ENCODE measurements at regions not wholly inside any gene's neighbourhood (a gene's known extent, or its start where the extent isn't known, plus 50 kb on each side); places are given as distances from the start of the nearest gene placed in this dataset.

- Histone ChIP-seq H3K27ac (no peak overlapping the region), H3K4me1 (ENCODE audit: insufficient read depth) (no peaks in the 10 kb centered on the region), H3K4me2 (ENCODE audit: unreplicated experiment) (no peak overlapping the region), H3K36me3 (ENCODE audit: low read depth) (no peaks in the 10 kb centered on the region), H3K9me2 (ENCODE audit: insufficient read depth) (no peaks in the 10 kb centered on the region), H3K9me3 (ENCODE audit: low read depth) (no peaks in the 10 kb centered on the region), H3K9ac (no peak overlapping the region), H3K79me2 (ENCODE audit: insufficient read depth) (no peaks in the 10 kb centered on the region), H4K20me1 (ENCODE audit: insufficient read depth) (no peaks in the 10 kb centered on the region), H2AFZ (peak overlapping the region; percentile 30; the same call in 1 of the 2 replicates), H3K27me3 (replicated peaks; ENCODE audit: insufficient read depth) (0 out of 2 replicates have a peak, but pooled peaks cover 6% of the 10 kb centered on the region), H3F3A (ENCODE audit: insufficient read depth) (no peaks in the 10 kb centered on the region), H3K4me3 (no peak overlapping the region; the same call in 1 of the 2 replicates)
- no peak for DNase-seq
- WGBS, 2 experiments (ENCODE audit: low coverage in 1 of 2, low lambda C conversion rate in 2 of 2, missing lambda C conversion rate in 2 of 2) = 36 to 37% methylated on average over 10 of the region's 10 CpGs
- in situ Hi-C loops (cut with MboI) = no loop called here
- TF ChIP-seq EZH2phosphoT487 (IDR thresholded peaks at IDR 0.05; ENCODE audit: insufficient read depth, low read depth) = no peak
- no peak for TF ChIP-seq EZH2 (IDR thresholded peaks at IDR 0.05; ENCODE audit: insufficient read depth, poor library complexity, severe bottlenecking)
Observed at GRCh38 chr2:8277921-8278571, 403.8 kb upstream of the ID2 start.

DNA sequence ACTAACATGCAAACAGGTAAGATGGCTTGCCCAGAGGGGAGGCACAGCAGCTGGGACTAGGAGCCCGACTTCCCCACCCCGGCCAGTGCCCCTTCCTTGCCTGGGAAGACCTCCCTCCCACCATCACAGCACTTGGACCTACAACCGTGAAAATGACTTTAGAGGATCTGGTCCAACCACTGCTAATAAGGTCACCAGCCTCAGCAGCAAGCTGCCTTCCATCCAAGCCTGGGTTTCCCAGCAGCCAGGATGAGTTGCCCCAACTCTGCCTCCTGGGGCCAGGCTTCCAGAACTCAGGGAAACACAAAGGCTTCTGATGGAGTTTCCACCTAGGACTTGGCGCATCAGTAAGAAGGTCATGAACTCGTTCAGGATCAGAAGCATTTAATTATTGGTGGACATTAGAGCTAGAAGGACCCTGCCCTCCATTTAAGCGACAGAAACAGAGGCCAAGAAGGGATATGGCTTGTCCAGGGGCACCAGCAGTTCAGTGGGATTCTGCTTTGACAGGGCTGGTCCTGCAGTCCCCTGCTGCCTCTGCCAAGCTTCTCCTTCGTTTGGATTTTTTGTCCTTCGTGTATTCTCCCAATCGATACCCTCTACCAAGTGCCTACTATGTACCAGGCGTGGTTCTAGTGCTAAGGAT, 403.0 kb upstream of the ID2 start:
- Histone ChIP-seq H3K4me3 (no peak overlapping the region), H3F3A (ENCODE audit: insufficient read depth) (no peaks in the 10 kb centered on the region), H2AFZ (no peak overlapping the region), H3K36me3 (ENCODE audit: low read depth) (no peaks in the 10 kb centered on the region), H3K4me2 (ENCODE audit: unreplicated experiment) (no peak overlapping the region), H3K27me3 (replicated peaks; ENCODE audit: insufficient read depth) (0 out of 2 replicates have a peak, but pooled peaks cover 3% of the 10 kb centered on the region), H4K20me1 (ENCODE audit: insufficient read depth) (no peaks in the 10 kb centered on the region), H3K79me2 (ENCODE audit: insufficient read depth) (no peaks in the 10 kb centered on the region), H3K9me3 (ENCODE audit: low read depth) (no peaks in the 10 kb centered on the region), H3K27ac (no peak overlapping the region), H3K4me1 (ENCODE audit: insufficient read depth) (no peaks in the 10 kb centered on the region), H3K9ac (no peak overlapping the region), H3K9me2 (ENCODE audit: insufficient read depth) (no peaks in the 10 kb centered on the region)
- in situ Hi-C loops (cut with MboI) = no loop called here
- 81 to 89% methylated on average over 10 of the region's 10 CpGs for WGBS, 2 experiments (ENCODE audit: low coverage in 1 of 2, low lambda C conversion rate in 2 of 2, missing lambda C conversion rate in 2 of 2)
- no peak for TF ChIP-seq EZH2 (IDR thresholded peaks at IDR 0.05; ENCODE audit: insufficient read depth, poor library complexity, severe bottlenecking)
- TF ChIP-seq EZH2phosphoT487 (IDR thresholded peaks at IDR 0.05; ENCODE audit: insufficient read depth, low read depth) = no peak
- DNase-seq = no peak

- in situ Hi-C loops (cut with MboI) = no loop called here
- no peaks in the 10 kb centered on the region for H3K79me2 ChIP-seq (ENCODE audit: insufficient read depth)
- TF ChIP-seq EZH2 (IDR thresholded peaks at IDR 0.05; ENCODE audit: insufficient read depth, poor library complexity, severe bottlenecking) = no peak
- TF ChIP-seq EZH2phosphoT487 (IDR thresholded peaks at IDR 0.05; ENCODE audit: insufficient read depth, low read depth) = no peak
- H4K20me1 ChIP-seq (ENCODE audit: insufficient read depth) = no peaks in the 10 kb centered on the region
- H3F3A ChIP-seq (ENCODE audit: insufficient read depth) = no peaks in the 10 kb centered on the region
- no peak overlapping the region for H3K4me3 ChIP-seq
- H3K27ac ChIP-seq = no peak overlapping the region
- 98% methylated on average over 8 to 9 of the region's 9 CpGs for WGBS, 2 experiments (ENCODE audit: low coverage in 1 of 2, low lambda C conversion rate in 2 of 2, missing lambda C conversion rate in 2 of 2)
- H3K27me3 ChIP-seq (replicated peaks; ENCODE audit: insufficient read depth) = no peaks in the 10 kb centered on the region
- H3K9me3 ChIP-seq (ENCODE audit: low read depth) = no peaks in the 10 kb centered on the region
- no peak for DNase-seq
- no peaks in the 10 kb centered on the region for H3K4me1 ChIP-seq (ENCODE audit: insufficient read depth)
- no peak overlapping the region for H3K4me2 ChIP-seq (ENCODE audit: unreplicated experiment)
- H3K9ac ChIP-seq = no peak overlapping the region
- H3K9me2 ChIP-seq (ENCODE audit: insufficient read depth) = no peaks in the 10 kb centered on the region
- no peaks in the 10 kb centered on the region for H3K36me3 ChIP-seq (ENCODE audit: low read depth)
- H2AFZ ChIP-seq = no peak overlapping the region
Observed at GRCh38 chr2:8279506-8279905, 402.4 kb upstream of the ID2 start.

GRCh38 chr2:8281234-8281633, 400.6 kb upstream of the ID2 start:
- Histone ChIP-seq H3K4me1 (ENCODE audit: insufficient read depth) (no peaks in the 10 kb centered on the region), H3K9me3 (ENCODE audit: low read depth) (no peaks in the 10 kb centered on the region), H3K4me3 (no peak overlapping the region), H3K27me3 (replicated peaks; ENCODE audit: insufficient read depth) (no peaks in the 10 kb centered on the region), H3K79me2 (ENCODE audit: insufficient read depth) (no peaks in the 10 kb centered on the region), H3K36me3 (ENCODE audit: low read depth) (no peaks in the 10 kb centered on the region), H4K20me1 (ENCODE audit: insufficient read depth) (no peaks in the 10 kb centered on the region), H3K9me2 (ENCODE audit: insufficient read depth) (no peaks in the 10 kb centered on the region), H3K9ac (no peak overlapping the region), H3F3A (ENCODE audit: insufficient read depth) (no peaks in the 10 kb centered on the region), H3K27ac (no peak overlapping the region), H3K4me2 (ENCODE audit: unreplicated experiment) (no peak overlapping the region), H2AFZ (no peak overlapping the region)
- no peak for TF ChIP-seq EZH2 (IDR thresholded peaks at IDR 0.05; ENCODE audit: insufficient read depth, poor library complexity, severe bottlenecking)
- no peak for TF ChIP-seq EZH2phosphoT487 (IDR thresholded peaks at IDR 0.05; ENCODE audit: insufficient read depth, low read depth)
- 94 to 97% methylated on average over 4 of the region's 4 CpGs for WGBS, 2 experiments (ENCODE audit: low coverage in 1 of 2, low lambda C conversion rate in 2 of 2, missing lambda C conversion rate in 2 of 2)
- in situ Hi-C loops (cut with MboI) = no loop called here
- no peak for DNase-seq

Data from GM23248 (cell line).